HG03139 (cell line): ENCODE measurements at regions not wholly inside any gene's neighbourhood (a gene's known extent, or its start where the extent isn't known, plus 50 kb on each side); places are given as distances from the start of the nearest gene placed in this dataset.
"Not testable (repeated sequence)": the region's sequence is repeated elsewhere in the genome, so short reads cannot be mapped to it uniquely, and the experiment has no call there.

Experiments used
- ATAC-seq: cut with Tn5 transposase; IDR thresholded peaks from one replicate; pipeline ENCODE4 v1.9.1; 2021; ENCODE audit not compliant: unreplicated experiment

DNA sequence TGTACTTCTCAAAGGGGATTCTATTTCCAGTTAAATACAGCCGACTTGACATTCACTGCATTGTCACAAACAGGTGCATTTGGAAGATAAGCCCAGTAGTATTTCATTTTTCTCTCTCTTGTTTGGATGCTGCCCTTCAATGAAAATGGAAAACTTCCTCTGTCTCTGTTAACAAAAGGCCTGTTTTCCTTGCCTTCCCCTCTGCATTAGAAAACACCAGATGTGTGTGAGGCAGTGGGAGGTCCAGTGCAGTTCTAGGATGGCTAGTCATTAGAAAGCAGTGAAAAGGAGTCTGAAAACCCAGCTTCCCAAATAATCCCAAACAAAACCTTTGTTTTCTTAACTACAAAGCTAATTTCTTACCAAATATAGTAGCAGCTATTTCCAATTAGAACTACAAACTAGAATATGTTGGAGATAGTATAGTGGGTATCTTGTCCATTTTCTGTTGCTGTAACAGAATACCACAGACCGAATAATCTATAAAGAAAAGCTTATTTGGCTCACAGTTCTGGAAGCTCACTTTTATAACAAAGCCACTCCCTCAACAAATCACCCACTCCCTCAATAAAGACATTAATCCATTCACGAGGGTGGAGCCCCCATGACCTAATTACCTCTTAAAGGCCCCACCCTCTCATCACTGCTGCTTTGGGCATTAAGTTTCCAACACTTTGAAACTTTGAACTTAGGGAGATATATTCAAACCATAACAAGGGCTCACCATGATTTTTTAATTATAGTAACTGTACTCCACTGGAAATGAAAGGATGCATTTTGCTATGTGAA, 452.1 kb upstream of the RPS6KA3 start:
- ATAC-seq = no peak

DNA sequence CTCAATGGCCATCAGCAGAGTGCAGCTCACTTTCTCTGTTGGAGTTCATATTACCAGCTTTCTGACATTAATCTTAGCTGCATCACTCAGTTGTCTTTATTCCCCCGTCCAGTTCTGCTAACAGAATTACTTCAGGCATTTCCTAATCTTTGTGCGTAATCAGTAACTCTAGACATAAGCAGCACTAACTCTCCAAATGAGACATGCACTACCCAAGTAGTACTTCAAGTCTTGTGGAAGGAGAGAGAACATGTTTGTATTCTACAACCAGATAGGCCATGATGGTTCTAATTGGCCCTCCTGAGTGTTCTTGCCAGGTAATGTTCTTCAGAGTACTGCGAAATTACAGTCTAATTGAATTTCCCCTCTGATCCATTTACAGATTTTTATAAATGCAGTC, 448.5 kb upstream of the RPS6KA3 start:
- ATAC-seq = no peak

DNA sequence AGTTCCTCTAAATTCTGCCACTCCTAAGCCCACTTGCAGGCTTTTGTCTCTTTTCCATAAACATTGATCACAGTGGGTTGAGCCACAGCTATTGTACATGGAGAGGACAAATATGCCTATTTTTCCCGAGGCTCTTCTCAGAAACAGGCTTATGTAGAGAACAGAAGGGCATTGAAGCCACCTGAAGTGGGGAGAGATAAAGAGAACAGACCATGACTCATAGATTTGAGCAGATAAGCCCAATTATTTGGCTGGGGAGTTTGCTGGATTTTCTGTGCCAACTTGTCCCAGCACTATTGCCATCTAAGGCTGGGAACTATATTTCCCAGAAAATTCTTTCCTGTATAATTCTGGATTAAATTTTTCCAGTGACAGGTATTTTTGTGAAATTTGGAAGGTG, 446.1 kb upstream of the RPS6KA3 start:
- ATAC-seq = no peak

DNA sequence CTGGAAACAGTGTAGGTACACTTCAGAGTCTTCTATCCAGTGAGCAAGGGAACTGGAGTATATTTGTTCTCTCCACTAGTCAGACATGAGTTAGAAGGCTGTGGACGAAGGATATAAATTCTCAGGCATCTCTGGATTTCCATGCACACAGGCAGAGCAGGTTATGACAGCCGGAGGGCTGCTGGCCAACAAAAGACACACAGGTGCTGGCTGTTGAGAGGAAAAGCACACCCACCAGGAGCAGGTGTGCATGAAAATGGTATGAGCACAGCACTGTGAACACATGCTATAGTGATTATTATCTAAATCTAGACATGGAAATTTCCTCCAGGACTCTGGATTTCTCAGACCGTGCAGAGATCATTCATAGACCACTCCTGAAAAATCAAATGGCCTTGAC, 444.7 kb upstream of the RPS6KA3 start:
- ATAC-seq = no peak

DNA sequence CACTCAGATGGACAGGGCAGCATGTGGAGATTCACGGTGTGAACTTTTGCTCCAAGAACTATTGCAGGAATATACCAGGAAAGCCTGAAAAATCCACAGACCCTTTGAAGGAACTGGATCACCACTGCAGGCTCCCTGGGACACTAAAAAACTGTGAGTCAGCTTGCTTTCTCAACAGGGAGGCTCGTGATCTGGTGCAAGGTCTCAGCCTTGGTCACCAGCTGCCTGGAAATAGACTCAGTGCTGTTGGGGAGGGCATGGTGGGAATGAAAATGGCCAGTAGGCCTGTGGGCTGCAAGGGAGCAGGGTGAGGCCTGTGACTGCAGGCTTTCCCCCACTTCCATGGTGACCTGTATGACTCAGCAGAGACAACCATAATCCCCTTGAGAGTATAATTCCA, 426.4 kb upstream of the RPS6KA3 start:
- no peak for ATAC-seq

DNA sequence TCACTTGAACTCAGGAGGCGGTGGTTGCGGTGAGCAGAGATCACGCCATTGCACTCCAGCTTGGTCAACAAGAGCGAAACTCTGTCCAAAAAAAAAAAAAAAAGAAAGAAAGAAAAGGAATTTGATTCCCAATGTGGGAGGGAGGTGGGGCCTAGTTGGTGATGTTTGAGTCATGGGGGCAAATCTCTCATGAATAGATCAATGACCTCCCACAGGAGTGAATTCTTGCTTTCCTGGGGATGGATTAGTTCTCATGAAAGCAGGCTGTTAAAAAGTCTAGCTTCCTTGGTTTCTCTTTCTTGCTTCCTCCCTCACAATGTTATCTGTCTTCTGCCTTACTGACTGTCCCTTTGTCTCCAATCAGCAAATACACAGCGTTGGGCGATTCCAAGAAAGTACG, 419.5 kb upstream of the RPS6KA3 start:
- no peak for ATAC-seq

DNA sequence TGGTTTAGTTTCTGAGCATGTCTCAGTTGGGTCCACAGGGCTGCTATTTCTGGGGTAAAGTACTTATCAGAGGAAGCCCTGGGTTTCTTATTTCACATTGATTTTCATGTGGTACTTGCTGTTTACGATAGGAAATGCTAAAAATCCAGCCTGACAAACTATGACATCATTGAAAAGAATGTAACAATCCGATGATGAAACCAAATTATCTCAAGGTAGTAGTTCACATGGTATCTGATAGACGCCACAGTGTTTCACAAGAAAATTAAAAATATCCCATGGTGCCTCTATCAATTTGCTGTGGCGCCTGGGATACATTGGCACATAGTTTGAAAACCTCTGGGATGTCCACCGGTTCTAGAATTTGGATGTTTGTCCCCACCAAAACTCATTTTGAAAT, 418.9 kb upstream of the RPS6KA3 start:
- ATAC-seq = no peak

DNA sequence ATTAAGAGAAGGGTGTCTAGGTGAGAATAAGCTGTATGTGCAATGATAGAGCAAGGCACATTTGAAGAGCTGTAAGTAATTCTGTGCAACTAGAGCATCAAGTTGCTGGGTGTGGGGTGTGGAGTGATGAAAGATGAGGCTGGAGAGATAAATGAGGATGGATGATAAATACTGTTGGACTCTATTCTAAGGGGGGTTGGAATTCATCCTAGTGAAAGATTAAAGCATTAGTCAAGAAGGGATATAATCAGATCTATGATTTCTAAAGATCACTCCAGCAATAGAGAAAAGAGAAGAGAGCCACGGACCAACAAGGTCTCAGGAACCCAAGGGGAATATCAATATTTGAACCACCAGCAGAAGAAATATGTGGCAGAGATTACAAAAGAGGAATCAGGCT, 415.0 kb upstream of the RPS6KA3 start:
- ATAC-seq = no peak

DNA sequence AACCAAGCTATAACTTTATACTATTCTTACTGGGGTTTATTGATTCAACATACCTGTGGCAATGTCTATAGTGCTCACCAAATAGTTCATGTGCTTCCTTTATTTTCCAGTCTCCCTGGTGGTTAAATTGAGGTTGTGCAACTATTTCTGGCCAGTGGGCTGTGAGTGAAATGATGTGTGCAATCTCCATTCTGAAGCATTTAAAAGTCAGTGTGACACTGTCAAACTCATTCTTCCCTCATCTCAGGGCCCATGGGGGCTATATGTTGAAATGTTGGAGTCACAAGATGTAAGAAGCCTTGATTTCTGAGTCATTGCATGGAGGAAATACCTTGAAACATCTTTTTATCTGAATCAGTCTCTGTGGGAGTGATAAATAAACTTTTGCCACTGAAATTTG, 414.3 kb upstream of the RPS6KA3 start:
- no peak for ATAC-seq

DNA sequence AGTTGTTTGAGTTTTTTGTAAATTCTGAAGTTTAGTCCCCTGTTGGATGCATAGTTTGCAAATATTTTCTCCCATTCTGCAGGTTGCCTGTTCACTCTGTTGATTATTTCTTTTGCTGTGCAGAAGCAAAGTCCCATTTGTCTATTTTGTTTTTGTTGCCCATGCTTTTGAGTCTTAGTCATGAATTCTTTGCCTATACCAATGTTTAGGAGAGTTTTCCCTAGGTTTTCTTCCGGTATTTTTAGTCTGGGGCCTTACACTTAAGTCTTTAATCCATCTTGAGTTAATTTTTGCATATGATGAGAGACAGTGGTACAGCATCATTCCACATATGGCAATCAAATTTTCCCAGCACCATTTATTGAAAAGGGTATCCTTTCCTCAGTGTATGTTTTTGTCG, 405.8 kb upstream of the RPS6KA3 start:
- no peak for ATAC-seq

DNA sequence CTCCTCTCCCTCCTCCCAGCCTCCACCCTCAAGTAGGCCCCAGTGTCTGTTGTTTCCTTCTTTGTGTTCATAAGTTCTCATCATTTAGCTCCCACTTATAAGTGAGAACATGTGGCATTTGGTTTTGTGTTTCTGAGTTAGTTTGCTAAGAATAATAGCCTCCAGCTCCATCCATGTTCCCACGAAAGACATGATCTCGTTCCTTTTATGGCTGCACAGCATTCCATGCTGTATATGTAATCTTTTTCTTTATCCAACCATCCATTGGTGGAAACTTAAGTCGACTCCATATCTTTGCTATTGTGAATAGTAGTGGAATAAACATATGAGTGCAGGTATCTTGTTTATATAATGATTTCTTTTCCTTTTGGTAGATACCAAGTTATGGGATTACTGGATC, 405.0 kb upstream of the RPS6KA3 start:
- ATAC-seq = not testable (repeated sequence)

DNA sequence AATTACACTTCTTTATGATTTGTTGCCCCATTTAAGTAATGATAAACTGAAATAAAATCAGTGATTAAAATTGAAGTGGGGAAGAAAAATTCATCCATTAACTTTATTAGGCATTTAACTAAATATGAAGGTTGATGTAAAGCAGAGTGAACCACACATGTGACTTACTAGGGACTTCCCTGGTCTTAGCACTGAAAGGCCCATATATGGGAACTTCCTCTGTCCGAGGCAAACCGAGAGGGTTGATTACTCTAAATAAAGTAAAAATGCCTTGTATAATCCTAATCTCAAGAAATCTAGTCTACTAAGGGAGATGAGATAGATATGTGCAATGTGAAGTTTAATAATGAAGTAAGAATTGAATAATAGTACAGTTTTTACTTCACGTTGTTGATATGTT, 403.9 kb upstream of the RPS6KA3 start:
- ATAC-seq = no peak

DNA sequence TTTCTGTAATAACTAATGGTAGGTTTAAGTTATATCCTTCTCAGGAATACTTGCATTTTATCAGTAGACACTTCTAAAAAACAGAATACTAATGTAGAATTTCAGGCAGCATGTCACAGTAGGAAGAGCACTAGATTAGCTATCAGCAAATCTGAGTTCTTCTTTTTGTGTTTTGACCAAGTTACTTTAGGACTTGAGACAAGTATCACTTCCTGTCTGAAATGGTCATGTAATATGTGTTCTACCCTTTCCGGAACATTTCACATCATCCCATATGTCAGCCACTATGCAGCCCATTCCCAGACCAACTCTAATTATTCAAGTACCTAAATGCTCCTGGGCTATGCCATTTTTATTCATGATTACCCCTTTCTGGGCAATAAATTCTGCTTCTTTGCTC, 401.8 kb upstream of the RPS6KA3 start:
- ATAC-seq = no peak

DNA sequence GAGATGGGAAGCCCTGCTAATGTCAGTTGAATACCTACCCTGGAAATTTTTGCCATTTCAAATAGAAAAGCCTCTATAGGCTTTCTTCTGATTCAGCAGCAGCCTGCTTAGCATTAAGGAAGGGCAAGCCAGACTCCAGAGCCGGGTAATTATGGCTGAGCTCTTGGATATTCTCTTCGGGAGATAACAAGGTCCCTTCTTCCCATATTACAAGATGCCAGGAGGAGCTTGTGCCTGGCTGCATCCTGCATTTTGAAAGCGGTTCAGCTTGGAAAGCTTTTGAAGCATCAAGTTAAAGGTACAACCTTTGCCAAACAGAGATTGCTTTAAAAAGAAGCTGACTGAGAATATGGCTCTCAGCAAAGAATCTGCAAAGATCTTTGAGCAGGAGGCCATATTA, 399.6 kb upstream of the RPS6KA3 start:
- ATAC-seq = no peak

DNA sequence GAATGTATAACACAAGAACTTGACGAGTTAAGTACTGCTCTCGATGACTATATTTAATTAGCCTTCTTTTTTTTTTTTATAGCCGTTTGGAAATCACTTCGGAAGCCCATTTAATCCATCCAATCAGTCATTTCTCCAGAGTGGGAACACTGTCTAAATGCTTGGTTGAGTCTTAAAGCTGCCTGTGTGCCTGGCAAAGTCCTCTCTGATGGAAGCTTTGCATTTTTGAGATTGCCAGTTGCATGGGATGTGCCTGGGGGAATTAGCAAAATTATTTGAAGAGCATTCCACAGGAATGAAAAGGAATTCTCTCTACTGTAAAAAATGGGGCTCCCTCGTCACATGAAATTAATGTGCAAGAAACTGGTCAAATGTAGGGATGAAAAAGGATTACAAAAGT, 398.8 kb upstream of the RPS6KA3 start:
- ATAC-seq = no peak

DNA sequence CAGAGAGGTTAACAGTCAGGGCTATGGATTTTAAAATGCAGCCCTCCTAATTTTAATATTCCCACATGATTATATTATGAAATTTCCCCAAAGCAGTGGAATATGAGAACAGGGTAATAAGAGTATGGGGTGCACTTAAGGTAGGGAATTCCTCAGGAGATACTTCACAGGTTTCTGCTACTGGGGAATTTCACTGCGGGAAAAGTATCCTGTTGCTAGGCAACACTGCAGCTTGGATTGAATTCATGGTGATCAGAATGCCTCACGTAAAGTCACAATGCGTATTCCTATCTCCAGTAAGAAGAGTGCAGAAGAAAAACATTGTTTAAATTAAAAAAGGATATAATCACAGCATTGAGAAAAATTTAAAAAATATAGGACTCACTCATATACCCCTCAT, 398.1 kb upstream of the RPS6KA3 start:
- ATAC-seq = no peak

DNA sequence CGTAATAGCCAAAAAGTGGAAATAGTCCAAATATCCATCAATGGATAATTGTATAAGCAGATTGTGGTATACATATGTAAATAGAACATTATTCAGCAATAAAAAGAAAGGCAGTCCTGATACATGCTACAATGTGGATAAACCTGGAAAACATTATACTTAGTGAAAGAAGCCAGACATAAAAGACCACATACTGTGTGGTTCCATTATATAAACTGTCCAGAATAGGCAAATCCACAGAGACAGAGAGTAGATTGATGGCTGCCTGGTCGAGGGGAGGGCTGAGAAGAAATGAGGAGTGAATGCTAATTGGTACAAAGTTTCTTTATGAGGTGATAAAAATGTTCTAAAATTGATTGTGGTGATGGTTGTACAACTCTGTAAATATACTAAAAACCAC, 397.4 kb upstream of the RPS6KA3 start:
- no peak for ATAC-seq

DNA sequence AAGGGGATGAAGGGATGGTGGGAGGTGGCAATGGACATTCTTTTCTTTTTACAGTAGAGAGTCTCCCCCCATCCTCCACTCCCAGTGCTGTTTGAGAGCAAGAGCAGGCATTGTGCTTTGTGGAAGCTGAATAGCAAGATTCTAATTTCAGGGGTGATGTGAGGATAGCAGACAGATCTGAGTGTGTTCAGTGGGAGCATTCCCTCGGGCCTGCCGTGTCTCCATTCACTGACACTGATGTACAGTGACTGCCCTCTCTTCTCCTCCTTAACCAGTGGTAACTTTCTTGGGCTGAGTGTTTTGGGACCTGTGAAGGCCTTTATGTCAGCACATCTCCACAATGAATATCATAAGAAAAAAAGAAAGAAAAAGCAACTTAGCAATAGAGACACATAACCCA, 396.6 kb upstream of the RPS6KA3 start:
- no peak for ATAC-seq

DNA sequence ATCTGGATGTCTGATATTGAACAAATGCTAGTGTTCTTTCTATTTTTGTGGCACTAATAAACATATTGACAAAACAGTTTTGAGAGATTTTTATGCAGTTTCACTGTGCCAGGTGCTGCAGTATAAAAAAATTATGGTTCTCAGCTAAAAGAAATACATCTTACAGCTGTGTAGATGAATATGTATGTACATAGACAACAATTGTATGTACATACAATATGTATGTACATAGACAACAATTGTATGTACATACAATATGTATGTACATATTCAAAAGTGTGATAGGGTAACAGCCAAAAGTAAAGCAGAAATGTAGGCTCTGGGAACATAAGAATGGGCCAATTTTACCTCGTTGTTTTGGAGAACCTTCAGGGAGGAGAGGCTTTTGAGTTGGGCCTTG, 390.0 kb upstream of the RPS6KA3 start:
- no peak for ATAC-seq

DNA sequence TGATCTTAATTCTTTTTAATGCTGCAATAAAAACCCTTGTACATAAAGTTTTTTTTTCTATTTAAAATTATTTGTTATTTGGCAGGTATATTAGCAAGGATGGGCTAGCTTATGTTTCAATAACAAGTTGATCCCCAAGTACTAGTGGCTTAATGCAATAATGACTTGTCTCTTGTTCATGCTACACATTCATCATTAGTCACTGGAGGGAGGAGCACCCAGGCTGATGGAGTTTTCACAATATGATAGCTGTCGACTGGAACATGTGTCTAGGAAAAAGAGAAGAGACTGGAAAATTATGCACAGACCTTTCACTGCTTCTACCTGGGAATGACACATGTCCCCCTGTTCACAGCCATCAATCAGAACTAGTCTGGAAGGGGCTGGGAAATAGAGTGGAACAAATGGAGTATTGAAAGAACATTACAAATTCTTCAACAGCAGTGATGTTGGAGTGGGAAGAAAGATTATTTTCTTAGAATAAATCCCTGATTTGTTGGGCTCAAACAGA, 387.9 kb upstream of the RPS6KA3 start:
- ATAC-seq = no peak

DNA sequence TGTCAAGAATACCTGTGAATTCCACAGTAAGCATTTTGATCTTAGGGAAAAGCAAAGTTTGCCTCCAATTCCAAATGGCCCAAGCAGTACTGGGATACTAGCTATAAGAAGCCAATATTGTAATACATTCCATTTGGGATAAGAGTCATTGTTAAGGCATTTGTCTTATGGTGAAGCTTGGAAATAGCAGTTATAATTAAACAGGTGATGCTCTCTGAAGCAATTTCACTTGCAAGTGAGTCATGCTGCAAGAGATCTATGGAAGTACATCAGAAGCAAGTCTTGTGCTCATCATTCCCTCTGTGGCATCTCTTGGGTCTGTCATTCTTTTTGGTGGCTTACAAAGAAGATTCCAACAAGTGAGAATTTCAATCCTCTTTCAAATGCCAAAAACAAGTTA, 386.4 kb upstream of the RPS6KA3 start:
- ATAC-seq = no peak

DNA sequence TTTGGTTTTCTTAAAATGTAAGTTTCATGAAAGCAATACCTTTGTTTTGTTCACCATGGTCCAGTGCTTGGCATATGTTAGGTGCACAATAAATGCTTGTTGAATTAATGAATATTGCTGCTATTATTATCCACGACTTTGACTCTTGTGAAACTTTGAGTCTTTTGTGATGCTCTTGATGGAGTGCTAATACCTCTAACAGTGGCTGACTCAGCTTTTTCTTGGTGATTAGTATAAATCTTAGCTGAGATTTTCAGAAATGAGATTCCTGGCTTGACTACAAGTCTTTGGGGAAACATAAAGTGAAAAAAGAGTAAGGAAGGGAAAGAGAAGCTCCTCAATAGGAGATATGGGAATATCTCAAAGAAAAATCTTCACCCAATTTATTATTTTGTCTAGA, 375.2 kb upstream of the RPS6KA3 start:
- no peak for ATAC-seq

DNA sequence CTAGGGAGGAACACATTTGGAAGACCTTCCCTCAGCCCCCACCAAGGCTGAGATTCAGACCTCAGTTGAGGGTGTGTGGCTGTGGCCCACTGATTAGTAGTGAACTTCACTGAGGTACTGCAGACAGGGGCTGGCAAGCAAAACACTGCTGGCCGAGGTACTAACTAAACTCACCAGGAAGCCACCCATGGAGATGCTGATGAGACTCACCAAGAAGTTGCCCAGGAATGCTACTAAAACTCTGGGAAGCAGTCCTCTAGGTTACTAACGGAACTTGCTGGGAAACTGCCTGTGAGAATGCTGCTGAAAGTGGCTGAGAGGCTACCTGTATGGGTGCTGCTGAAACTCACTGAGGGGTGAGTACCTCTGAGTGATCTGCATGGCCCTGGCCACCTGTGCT, 372.4 kb upstream of the RPS6KA3 start:
- no peak for ATAC-seq
